ENCODE measurements at regions not wholly inside any gene's neighbourhood (a gene's known extent, or its start where the extent isn't known, plus 50 kb on each side); places are given as distances from the start of the nearest gene placed in this dataset.
"Not testable (repeated sequence)": the region's sequence is repeated elsewhere in the genome, so short reads cannot be mapped to it uniquely, and the experiment has no call there.

GRCh38 chr7:119256001-119256400, 1017.0 kb upstream of the KCND2 start:
- no peak for TF ChIP-seq CTCF (conservative IDR thresholded peaks at IDR 0.05; ENCODE audit: low read length)
- DNase-seq (ENCODE audit: low read depth), result no peak

GRCh38 chr7:119256446-119257131, 1016.4 kb upstream of the KCND2 start:
- TF ChIP-seq CTCF (conservative IDR thresholded peaks at IDR 0.05; ENCODE audit: low read length), result no peak
- H3K4me3 ChIP-seq (ENCODE audit: low read length), result no peak overlapping the region
- DNase-seq (ENCODE audit: low read depth), result no peak

More at GRCh38 chr7:119256001-119256400, 1017.0 kb upstream of the KCND2 start:
- H3K4me3 ChIP-seq (ENCODE audit: low read length), result no peak overlapping the region

- not testable (repeated sequence) for H3K4me3 ChIP-seq (ENCODE audit: low read length); DNase-seq (ENCODE audit: low read depth)
Observed at GRCh38 chr7:119266790-119267189, 1006.2 kb upstream of the KCND2 start.

GRCh38 chr7:119270045-119270464, 1002.9 kb upstream of the KCND2 start:
- TF ChIP-seq CTCF (conservative IDR thresholded peaks at IDR 0.05; ENCODE audit: low read length), result peak; percentile 73
- no peak overlapping the region for H3K4me3 ChIP-seq (ENCODE audit: low read length)
- DNase-seq (ENCODE audit: low read depth), result peak; percentile 48

- DNase-seq (ENCODE audit: low read depth), result no peak
Observed at GRCh38 chr7:119270644-119271043, 1002.3 kb upstream of the KCND2 start.

GRCh38 chr7:119271147-119271779, 1001.7 kb upstream of the KCND2 start:
- no peak for TF ChIP-seq CTCF (conservative IDR thresholded peaks at IDR 0.05; ENCODE audit: low read length)
- DNase-seq (ENCODE audit: low read depth), result no peak
- no peak overlapping the region for H3K4me3 ChIP-seq (ENCODE audit: low read length)

More at GRCh38 chr7:119270644-119271043, 1002.3 kb upstream of the KCND2 start:
- no peak for TF ChIP-seq CTCF (conservative IDR thresholded peaks at IDR 0.05; ENCODE audit: low read length)
- H3K4me3 ChIP-seq (ENCODE audit: low read length), result no peak overlapping the region

- no peak for DNase-seq (ENCODE audit: low read depth)
- H3K4me3 ChIP-seq (ENCODE audit: low read length), result no peak overlapping the region
Observed at GRCh38 chr7:119281181-119281846, 991.7 kb upstream of the KCND2 start.

More at GRCh38 chr7:119281181-119281846, 991.7 kb upstream of the KCND2 start:
- TF ChIP-seq CTCF (conservative IDR thresholded peaks at IDR 0.05; ENCODE audit: low read length), result no peak
